GM23338 (cell line): ENCODE measurements at regions not wholly inside any gene's neighbourhood (a gene's known extent, or its start where the extent isn't known, plus 50 kb on each side); places are given as distances from the start of the nearest gene placed in this dataset.

Experiments used
- ATAC-seq: fragments of 200-7000 bp; cut with Tn5 transposase; 3 replicates; pipeline ENCODE4 v1.9.1; 2020
- DNase-seq: peaks from one replicate; pipeline ENCODE4 v3.0.0-alpha.2; 2015; ENCODE audit warnings: low spot score
- H2AFZ ChIP-seq: fragments of 200-600 bp; sonication (generic); 2 replicates; pipeline ENCODE4 v1.8.0; 2016; ENCODE audit warnings: antibody characterized with exemption, mild to moderate bottlenecking, moderate library complexity
- H3F3A ChIP-seq: fragments of 200-600 bp; sonication (generic); replicated peaks from 2 replicates; pipeline ENCODE4 v1.8.0; 2017; ENCODE audit warnings: antibody characterized with exemption, mixed run types, low read depth
- H3K27ac ChIP-seq: fragments of 200-600 bp; sonication (generic); 2 replicates; pipeline ENCODE4 v1.6.1; 2016; ENCODE audit warnings: low read depth
- H3K27me3 ChIP-seq: fragments of 200-600 bp; sonication (generic); 2 replicates; pipeline ENCODE4 v1.8.0; 2016; ENCODE audit warnings: mild to moderate bottlenecking, mixed run types, moderate library complexity; ENCODE audit not compliant: insufficient read depth
- H3K36me3 ChIP-seq: fragments of 200-600 bp; sonication (generic); 2 replicates; pipeline ENCODE4 v1.8.0; 2016; ENCODE audit warnings: mild to moderate bottlenecking; ENCODE audit not compliant: insufficient read depth
- H3K4me1 ChIP-seq: fragments of 200-600 bp; sonication (generic); 2 replicates; pipeline ENCODE4 v1.8.0; 2016; ENCODE audit warnings: mild to moderate bottlenecking, moderate library complexity; ENCODE audit not compliant: insufficient read depth
- H3K4me2 ChIP-seq: fragments of 200-600 bp; sonication (generic); 2 replicates; pipeline ENCODE4 v1.7.1; 2017; ENCODE audit warnings: mixed run types
- H3K4me3 ChIP-seq: fragments of 200-600 bp; sonication (generic); 2 replicates; pipeline ENCODE4 v1.6.1; 2016; ENCODE audit warnings: mixed run types
- H3K79me2 ChIP-seq: fragments of 200-600 bp; sonication (generic); replicated peaks from 2 replicates; pipeline ENCODE4 v1.8.0; 2017; ENCODE audit warnings: mild to moderate bottlenecking; ENCODE audit not compliant: insufficient read depth
- H3K9me2 ChIP-seq: fragments of 200-600 bp; sonication (generic); 2 replicates; pipeline ENCODE4 v1.8.0; 2017; ENCODE audit not compliant: insufficient read depth
- H4K20me1 ChIP-seq: fragments of 200-600 bp; sonication (generic); replicated peaks from 2 replicates; pipeline ENCODE4 v1.8.0; 2017; ENCODE audit warnings: mild to moderate bottlenecking; ENCODE audit not compliant: insufficient read depth
- H3K27ac Mint-ChIP-seq: 2 replicates; pipeline ENCODE4 v1.8.0; 2020; ENCODE audit warnings: inconsistent platforms, mild to moderate bottlenecking, moderate library complexity, mixed read lengths
- H3K27me3 Mint-ChIP-seq: 3 replicates; pipeline ENCODE4 v1.8.0; 2022; ENCODE audit warnings: low read depth, mild to moderate bottlenecking, moderate library complexity, mixed read lengths, inconsistent platforms; ENCODE audit not compliant: insufficient read depth, poor library complexity
- H3K36me3 Mint-ChIP-seq: 3 replicates; pipeline ENCODE4 v1.8.0; 2021; ENCODE audit warnings: low read depth, mild to moderate bottlenecking, inconsistent platforms, moderate library complexity, mixed read lengths
- H3K4me1 Mint-ChIP-seq: 3 replicates; pipeline ENCODE4 v1.8.0; 2020; ENCODE audit warnings: mild to moderate bottlenecking, inconsistent platforms, mixed read lengths
- H3K4me3 Mint-ChIP-seq: 3 replicates; pipeline ENCODE4 v1.8.0; 2021; ENCODE audit warnings: moderate library complexity, mild to moderate bottlenecking, inconsistent platforms, mixed read lengths
- H3K9me3 Mint-ChIP-seq: 3 replicates; pipeline ENCODE4 v1.8.0; 2020; ENCODE audit warnings: moderate library complexity, mild to moderate bottlenecking, inconsistent platforms, mixed read lengths
- NANOG ChIP-seq: IDR thresholded peaks from 2 replicates; pipeline ENCODE4 v1.6.1; 2016; ENCODE audit warnings: antibody characterized with exemption, borderline replicate concordance
- POLR2AphosphoS5 ChIP-seq: IDR thresholded peaks from 2 replicates; pipeline ENCODE4 v1.6.1; 2016; ENCODE audit warnings: antibody characterized with exemption, low read depth
- TF ChIP-seq, protein P1 (sequence below), 2 experiments: fragments of 200-600 bp in 1 of 2; sonication (generic) in 1 of 2; conservative IDR thresholded peaks; 2 replicates each; pipeline versions ENCODE4 v1.5.1 to v1.6.1; 2016 to 2017; ENCODE audit warnings: antibody characterized with exemption in 2 of 2, low read depth in 2 of 2, mild to moderate bottlenecking in 2 of 2, moderate library complexity in 1 of 2

DNA sequence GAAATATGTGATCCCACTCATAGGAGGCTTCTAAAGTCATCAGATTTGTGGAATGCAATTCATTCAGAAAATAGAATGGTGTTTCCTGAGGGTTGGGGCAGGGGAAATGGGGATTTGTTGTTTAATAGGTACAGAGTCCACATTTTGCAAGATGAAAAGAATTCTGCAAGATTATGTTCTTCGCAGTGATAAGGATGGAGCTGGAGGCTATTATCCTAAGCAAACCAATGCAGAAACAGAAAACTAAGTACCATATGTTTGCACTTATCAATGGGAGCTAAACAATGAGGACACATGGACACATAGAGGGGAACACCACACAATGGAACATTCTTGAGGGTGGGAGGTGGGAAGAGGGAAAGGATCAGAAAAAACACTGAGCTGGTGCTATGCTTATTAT, 144.3 kb upstream of the NLGN4X start:
- Mint-ChIP-seq H3K4me1 (no peaks in the 10 kb centered on the region; the same call in 2 of the 3 replicates), H3K4me3 (no peak overlapping the region), H3K9me3 (no peaks in the 10 kb centered on the region; the same call in 2 of the 3 replicates), H3K36me3 (no peaks in the 10 kb centered on the region), H3K27ac (no peak overlapping the region), H3K27me3 (no peaks in the 10 kb centered on the region)
- Histone ChIP-seq H3K4me3 (no peak overlapping the region), H3K4me1 (no peaks in the 10 kb centered on the region), H3K4me2 (no peak overlapping the region), H3K79me2 (no peaks in the 10 kb centered on the region), H2AFZ (no peak overlapping the region), H4K20me1 (no peaks in the 10 kb centered on the region), H3K27me3 (no peaks in the 10 kb centered on the region), H3K9me2 (no peaks in the 10 kb centered on the region), H3K27ac (no peak overlapping the region), H3K36me3 (no peaks in the 10 kb centered on the region), H3F3A (no peaks in the 10 kb centered on the region)
- DNase-seq (no peak), ATAC-seq (no peak)
- TF ChIP-seq, protein P1, sequence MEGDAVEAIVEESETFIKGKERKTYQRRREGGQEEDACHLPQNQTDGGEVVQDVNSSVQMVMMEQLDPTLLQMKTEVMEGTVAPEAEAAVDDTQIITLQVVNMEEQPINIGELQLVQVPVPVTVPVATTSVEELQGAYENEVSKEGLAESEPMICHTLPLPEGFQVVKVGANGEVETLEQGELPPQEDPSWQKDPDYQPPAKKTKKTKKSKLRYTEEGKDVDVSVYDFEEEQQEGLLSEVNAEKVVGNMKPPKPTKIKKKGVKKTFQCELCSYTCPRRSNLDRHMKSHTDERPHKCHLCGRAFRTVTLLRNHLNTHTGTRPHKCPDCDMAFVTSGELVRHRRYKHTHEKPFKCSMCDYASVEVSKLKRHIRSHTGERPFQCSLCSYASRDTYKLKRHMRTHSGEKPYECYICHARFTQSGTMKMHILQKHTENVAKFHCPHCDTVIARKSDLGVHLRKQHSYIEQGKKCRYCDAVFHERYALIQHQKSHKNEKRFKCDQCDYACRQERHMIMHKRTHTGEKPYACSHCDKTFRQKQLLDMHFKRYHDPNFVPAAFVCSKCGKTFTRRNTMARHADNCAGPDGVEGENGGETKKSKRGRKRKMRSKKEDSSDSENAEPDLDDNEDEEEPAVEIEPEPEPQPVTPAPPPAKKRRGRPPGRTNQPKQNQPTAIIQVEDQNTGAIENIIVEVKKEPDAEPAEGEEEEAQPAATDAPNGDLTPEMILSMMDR (conservative IDR thresholded peaks at IDR 0.05; ENCODE audit: low read depth in 2 of 2), result no peak

DNA sequence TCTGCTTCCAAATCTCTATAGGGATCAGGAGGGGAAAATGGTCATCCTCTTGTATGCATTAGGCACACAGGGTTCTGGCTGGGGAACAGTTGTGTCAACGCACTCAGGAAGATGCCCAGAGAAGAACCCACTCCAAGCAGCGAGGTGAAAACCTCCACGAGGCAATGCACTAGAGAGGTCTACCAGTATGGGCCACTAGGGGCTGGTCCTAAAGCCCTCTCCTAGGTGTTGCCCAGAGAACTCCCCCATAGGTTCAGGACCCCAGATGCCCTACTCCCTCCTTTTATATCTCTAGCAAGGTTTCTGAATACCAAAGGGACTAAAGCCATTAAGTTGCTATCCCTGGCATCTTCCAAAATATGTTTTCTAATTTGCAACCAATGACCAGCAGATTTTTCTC, 142.7 kb upstream of the NLGN4X start:
- DNase-seq, result no peak
- H3K9me3 Mint-ChIP-seq, result no peaks in the 10 kb centered on the region; the same call in 2 of the 3 replicates
- H3K4me1 Mint-ChIP-seq, result no peaks in the 10 kb centered on the region
- Histone ChIP-seq H3K4me3 (no peak overlapping the region), H3K27me3 (no peaks in the 10 kb centered on the region), H2AFZ (no peak overlapping the region), H3K9me2 (no peaks in the 10 kb centered on the region), H3K27ac (no peak overlapping the region), H3K4me1 (no peaks in the 10 kb centered on the region), H3K79me2 (no peaks in the 10 kb centered on the region), H3K4me2 (no peak overlapping the region), H3F3A (no peaks in the 10 kb centered on the region), H4K20me1 (no peaks in the 10 kb centered on the region), H3K36me3 (no peaks in the 10 kb centered on the region)
- no peaks in the 10 kb centered on the region for H3K36me3 Mint-ChIP-seq
- no peaks in the 10 kb centered on the region for H3K27me3 Mint-ChIP-seq
- H3K4me3 Mint-ChIP-seq, result no peak overlapping the region
- H3K27ac Mint-ChIP-seq, result no peak overlapping the region
- ATAC-seq, result no peak
- TF ChIP-seq, protein P1 (conservative IDR thresholded peaks at IDR 0.05; ENCODE audit: low read depth in 2 of 2), result 0 out of 4 replicates have a peak, but pooled peaks of 1 of the 2 experiments have one; percentile 3
- TF ChIP-seq POLR2AphosphoS5, result no peak

DNA sequence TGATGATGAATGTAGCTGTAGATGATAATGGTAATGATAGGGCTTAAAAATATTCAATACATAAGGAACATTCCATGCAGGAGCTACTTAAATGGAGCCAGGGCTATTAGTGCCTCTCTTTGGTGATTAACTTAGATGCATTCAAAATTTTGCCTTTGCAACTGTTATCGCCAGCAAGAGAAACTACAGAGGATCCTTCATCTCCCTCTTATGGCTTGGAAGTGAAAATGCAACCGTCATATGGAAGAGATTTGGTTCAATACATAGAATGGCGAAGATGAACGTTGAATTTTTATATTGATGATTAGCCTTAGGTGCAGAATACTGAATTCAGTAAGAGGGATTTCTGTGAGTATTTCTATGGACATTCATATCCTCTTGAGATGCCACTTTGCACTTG, 134.5 kb upstream of the NLGN4X start:
- Histone ChIP-seq H2AFZ (no peak overlapping the region), H3K4me3 (no peak overlapping the region), H3K4me2 (no peak overlapping the region), H3K36me3 (no peaks in the 10 kb centered on the region), H3K9me2 (no peaks in the 10 kb centered on the region), H3K27me3 (no peaks in the 10 kb centered on the region), H3F3A (no peaks in the 10 kb centered on the region), H4K20me1 (no peaks in the 10 kb centered on the region), H3K4me1 (peaks cover 5% of the 10 kb centered on the region; the same call in 1 of the 2 replicates), H3K79me2 (no peaks in the 10 kb centered on the region), H3K27ac (no peak overlapping the region)
- H3K4me3 Mint-ChIP-seq, result no peak overlapping the region
- H3K4me1 Mint-ChIP-seq, result peaks cover 13% of the 10 kb centered on the region
- DNase-seq (peak; percentile 16), ATAC-seq (peak; percentile 29; the same call in 1 of the 3 replicates)
- no peaks in the 10 kb centered on the region for H3K27me3 Mint-ChIP-seq
- peaks cover 3% of the 10 kb centered on the region; the same call in 1 of the 3 replicates for H3K36me3 Mint-ChIP-seq
- H3K9me3 Mint-ChIP-seq, result peaks cover 4% of the 10 kb centered on the region; the same call in 1 of the 3 replicates
- H3K27ac Mint-ChIP-seq, result no peak overlapping the region
- TF ChIP-seq, protein P1 (conservative IDR thresholded peaks at IDR 0.05; ENCODE audit: low read depth in 2 of 2), result peak; percentile 39 to 46
- TF ChIP-seq NANOG, result no peak
